Subcutaneous abdominal adipose tissue (tissue), 5 donors: ENCODE measurements at regions not wholly inside any gene's neighbourhood (a gene's known extent, or its start where the extent isn't known, plus 50 kb on each side); places are given as distances from the start of the nearest gene placed in this dataset.

Experiments
- H3K27ac ChIP-seq: one replicate; pipeline ENCODE4 v1.7.0; 2013; ENCODE audit warnings: low read depth, mild to moderate bottlenecking, inconsistent platforms, low read length, moderate library complexity
- H3K27me3 ChIP-seq, 5 donors: one replicate each; pipeline ENCODE4 v1.7.0; 2013; ENCODE audit warnings: low read length in 5 of 5, inconsistent platforms in 1 of 5; ENCODE audit not compliant: control insufficient read depth in 5 of 5, insufficient read depth in 4 of 5
- H3K36me3 ChIP-seq, 5 donors: one replicate each; pipeline ENCODE4 v1.7.0; 2013; ENCODE audit warnings: low read length in 5 of 5; ENCODE audit not compliant: control insufficient read depth in 5 of 5, insufficient read depth in 5 of 5
- H3K4me1 ChIP-seq, 5 donors: one replicate each; pipeline ENCODE4 v1.7.0; 2013; ENCODE audit warnings: low read length in 5 of 5, mild to moderate bottlenecking in 3 of 5, moderate library complexity in 1 of 5; ENCODE audit not compliant: control insufficient read depth in 5 of 5, insufficient read depth in 5 of 5
- H3K4me3 ChIP-seq, 5 donors: one replicate each; pipeline ENCODE4 v1.7.0; 2013; ENCODE audit warnings: low read length in 5 of 5, low read depth in 1 of 5
- H3K9ac ChIP-seq, 5 donors: one replicate each; pipeline ENCODE4 v1.7.0; 2013; ENCODE audit warnings: low read length in 5 of 5, mild to moderate bottlenecking in 4 of 5, moderate library complexity in 3 of 5
- H3K9me3 ChIP-seq, 5 donors: one replicate each; pipeline ENCODE4 v1.7.0; 2013; ENCODE audit warnings: low read length in 5 of 5; ENCODE audit not compliant: control insufficient read depth in 5 of 5
- donor health status: healthy.
- donor health status: healthy.
- donor health status: healthy.
- donor health status: healthy.
- donor health status: healthy.

DNA sequence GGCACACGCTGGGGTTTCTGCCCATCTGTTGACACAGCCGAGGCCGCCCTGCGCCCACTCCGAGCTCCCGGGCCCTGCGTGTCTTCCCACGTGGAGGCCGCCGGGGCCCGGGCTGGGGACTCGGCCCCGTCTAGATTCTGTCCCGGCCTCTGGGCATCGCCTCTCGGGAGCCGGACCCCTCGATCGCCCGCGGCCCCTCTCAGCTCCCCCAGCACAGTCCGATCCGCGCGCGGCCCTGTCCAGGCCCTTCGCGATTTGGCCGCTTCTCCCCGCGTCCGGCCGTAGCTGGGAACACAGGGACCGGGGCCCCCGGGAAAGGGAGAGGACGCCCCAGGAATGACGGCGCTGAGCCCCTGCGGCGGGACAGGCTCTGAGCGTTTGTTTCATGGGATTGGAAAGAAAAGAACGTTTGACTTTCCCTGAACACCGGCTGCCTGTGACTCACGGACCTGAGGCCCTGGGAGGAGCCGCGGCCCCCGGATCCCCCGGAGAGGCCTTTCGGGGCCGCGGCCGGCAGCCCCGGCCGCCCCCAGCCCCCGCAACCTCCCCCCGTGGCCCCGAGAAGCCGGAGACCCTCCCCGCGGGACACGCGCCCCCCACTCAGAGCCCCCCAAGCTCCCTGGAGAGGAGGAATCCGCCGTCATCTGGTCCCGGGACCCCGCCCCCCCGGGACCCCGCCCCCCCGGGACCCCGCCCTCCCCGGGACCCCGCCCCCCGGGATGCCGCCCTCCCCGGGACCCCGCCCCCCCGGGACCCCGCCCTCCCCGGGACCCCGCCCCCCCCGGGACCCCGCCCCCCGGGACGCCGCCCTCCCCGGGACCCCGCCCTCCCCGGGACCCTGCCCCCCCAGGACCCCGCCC, 62.7 kb upstream of the CTDP1 start:
- H3K36me3 ChIP-seq, result no peaks in the 10 kb centered on the region
- peak overlapping the region in 1 of 5 donors; percentile 56 for H3K4me3 ChIP-seq

DNA sequence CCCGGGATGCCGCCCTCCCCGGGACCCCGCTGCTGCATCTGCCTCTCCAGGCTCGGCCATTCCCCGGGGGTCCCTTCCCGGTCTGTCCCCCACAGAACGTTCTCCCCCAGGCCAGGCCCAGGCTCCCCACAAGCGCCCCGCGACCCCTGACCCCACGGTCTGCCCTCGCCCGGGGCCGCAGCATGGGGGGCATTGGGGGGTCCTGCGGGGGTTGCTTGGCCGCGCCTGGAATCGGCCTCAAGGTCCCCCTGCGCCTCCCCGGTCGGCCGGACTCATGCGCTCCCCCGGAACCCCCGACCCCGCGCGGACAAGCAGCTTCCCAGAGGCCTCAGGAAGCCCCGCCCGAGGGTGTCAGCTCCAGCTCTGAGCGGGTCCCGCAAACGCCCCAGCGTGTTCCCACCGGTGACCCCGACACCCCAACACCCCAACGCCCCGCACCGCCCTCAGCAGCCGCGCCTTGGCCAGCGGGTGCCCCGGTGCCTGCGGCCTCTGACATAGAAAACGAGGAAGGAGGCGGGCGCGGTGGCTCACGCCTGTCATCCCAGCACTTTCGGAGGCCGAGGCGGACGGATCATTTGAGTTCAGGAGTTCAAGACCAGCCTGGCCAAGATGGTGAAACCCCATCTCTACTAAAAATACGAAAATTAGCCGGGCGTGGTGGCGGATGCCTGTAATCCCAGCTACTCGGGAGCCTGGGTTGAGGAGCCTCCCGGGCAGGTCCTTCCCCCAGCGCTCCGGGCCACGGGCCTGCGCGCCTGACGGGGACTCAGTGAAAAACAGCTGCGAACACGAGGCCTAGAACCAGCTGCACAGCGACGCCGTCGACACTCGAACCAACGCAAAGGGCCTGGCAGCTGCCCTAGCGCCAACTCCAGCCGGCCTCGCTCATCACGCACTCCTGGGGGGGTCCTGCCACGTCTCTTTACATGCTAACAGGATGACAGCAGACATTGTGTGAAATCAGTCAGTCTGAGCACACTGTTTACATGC, 61.8 kb upstream of the CTDP1 start:
- Histone ChIP-seq H3K27me3 (peaks cover 0 to 9% (median 0%) of the 10 kb centered on the region in 5 donors), H3K9me3 (peaks cover 0 to 8% (median 0%) of the 10 kb centered on the region in 5 donors), H3K4me3 (no peak overlapping the region), H3K36me3 (no peaks in the 10 kb centered on the region), H3K9ac (no peak overlapping the region), H3K4me1 (peaks cover 0 to 9% (median 0%) of the 10 kb centered on the region in 5 donors), H3K27ac (no peak overlapping the region)

More for the DNA sequence above, 62.7 kb upstream of the CTDP1 start:
- Histone ChIP-seq H3K27me3 (peaks cover 0 to 9% (median 0%) of the 10 kb centered on the region in 5 donors), H3K9me3 (peaks cover 0 to 8% (median 0%) of the 10 kb centered on the region in 5 donors), H3K9ac (peak overlapping the region in 1 of 5 donors; percentile 17), H3K4me1 (peaks cover 0 to 9% (median 0%) of the 10 kb centered on the region in 5 donors), H3K27ac (no peak overlapping the region)

DNA sequence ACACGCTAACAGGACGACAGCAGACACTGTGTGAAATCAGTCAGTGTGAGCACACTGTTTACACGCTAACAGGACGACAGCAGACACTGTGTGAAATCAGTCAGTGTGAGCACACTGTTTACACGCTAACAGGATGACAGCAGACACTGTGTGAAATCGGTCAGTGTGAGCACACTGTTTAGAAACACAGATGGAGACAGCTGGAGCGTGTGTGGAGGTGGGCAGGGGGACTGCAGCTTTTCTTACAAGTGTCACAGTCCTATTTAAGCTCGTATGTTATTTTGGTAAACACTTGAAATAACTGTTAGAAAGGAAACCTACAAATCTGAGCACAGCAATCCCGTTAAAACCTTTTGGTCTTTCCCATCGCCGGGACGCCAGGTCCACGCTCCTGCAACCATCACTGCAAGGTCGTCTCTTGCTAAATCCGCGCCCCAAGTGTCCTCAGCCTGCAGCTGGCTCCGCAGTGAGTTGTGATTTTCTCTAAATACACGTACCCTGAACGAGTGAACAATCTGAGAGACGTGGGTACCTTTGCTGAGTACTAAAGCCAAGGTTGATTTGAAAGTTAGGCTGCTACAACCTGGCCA, 58.9 kb upstream of the CTDP1 start:
- Histone ChIP-seq H3K27me3 (peaks cover 0 to 17% (median 0%) of the 10 kb centered on the region in 5 donors), H3K9me3 (peaks cover 0 to 8% (median 0%) of the 10 kb centered on the region in 5 donors), H3K4me3 (no peak overlapping the region), H3K4me1 (peaks cover 8 to 26% (median 13%) of the 10 kb centered on the region in 5 donors), H3K27ac (no peak overlapping the region), H3K9ac (peak overlapping the region in 1 of 5 donors; percentile 2), H3K36me3 (no peaks in the 10 kb centered on the region)

DNA sequence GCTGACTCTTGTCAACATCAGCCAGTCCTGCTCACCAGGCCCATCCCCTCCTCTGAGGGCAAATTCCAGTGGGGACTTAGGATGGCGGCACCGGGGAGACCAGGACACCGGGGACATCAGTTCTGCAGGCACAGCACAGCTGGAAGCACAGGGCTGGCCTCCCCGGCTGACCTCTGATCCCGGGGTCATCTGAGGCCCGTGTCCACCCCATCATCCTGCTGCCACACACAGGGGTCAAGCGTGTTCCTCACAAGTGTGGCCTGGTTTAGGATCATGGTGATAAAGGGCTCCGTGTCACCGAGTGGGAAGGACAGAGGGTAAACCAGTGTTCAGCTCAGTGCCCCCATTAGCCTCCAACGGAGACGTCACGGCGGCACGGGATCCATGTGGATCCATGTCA, 58.1 kb upstream of the CTDP1 start:
- no peak overlapping the region for H3K9ac ChIP-seq
- H3K4me1 ChIP-seq, result peaks cover 10 to 33% (median 16%) of the 10 kb centered on the region in 5 donors
- no peaks in the 10 kb centered on the region for H3K36me3 ChIP-seq
- no peak overlapping the region for H3K27ac ChIP-seq
- H3K4me3 ChIP-seq, result no peak overlapping the region
- H3K27me3 ChIP-seq, result peaks cover 0 to 21% (median 7%) of the 10 kb centered on the region in 5 donors
- H3K9me3 ChIP-seq, result peaks cover 0 to 8% (median 0%) of the 10 kb centered on the region in 5 donors

DNA sequence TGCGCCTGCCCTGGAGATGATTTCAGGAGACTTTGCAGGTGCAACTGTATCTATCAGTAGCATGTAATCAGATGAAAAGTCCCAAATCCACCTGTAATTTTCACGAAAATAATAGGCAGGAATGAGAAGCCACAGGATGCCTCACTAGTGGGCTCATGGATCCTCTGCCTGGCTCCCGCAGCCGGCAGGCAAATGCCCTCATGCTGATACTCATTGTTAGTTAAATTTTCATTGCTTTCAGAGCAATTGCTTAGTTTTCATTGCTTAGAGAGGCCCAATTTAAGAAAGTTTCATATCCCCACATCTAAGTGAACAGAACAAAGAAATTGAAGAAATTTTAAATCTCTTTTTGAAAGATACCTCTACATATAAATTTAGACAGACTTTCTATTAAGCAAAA, 57.6 kb upstream of the CTDP1 start:
- no peak overlapping the region for H3K4me3 ChIP-seq
- H3K9ac ChIP-seq, result no peak overlapping the region
- no peak overlapping the region for H3K27ac ChIP-seq
- H3K9me3 ChIP-seq, result peaks cover 0 to 8% (median 0%) of the 10 kb centered on the region in 5 donors
- H3K4me1 ChIP-seq, result peaks cover 11 to 34% (median 16%) of the 10 kb centered on the region in 5 donors
- H3K36me3 ChIP-seq, result no peaks in the 10 kb centered on the region
- peaks cover 2 to 26% (median 9%) of the 10 kb centered on the region in 5 donors for H3K27me3 ChIP-seq

DNA sequence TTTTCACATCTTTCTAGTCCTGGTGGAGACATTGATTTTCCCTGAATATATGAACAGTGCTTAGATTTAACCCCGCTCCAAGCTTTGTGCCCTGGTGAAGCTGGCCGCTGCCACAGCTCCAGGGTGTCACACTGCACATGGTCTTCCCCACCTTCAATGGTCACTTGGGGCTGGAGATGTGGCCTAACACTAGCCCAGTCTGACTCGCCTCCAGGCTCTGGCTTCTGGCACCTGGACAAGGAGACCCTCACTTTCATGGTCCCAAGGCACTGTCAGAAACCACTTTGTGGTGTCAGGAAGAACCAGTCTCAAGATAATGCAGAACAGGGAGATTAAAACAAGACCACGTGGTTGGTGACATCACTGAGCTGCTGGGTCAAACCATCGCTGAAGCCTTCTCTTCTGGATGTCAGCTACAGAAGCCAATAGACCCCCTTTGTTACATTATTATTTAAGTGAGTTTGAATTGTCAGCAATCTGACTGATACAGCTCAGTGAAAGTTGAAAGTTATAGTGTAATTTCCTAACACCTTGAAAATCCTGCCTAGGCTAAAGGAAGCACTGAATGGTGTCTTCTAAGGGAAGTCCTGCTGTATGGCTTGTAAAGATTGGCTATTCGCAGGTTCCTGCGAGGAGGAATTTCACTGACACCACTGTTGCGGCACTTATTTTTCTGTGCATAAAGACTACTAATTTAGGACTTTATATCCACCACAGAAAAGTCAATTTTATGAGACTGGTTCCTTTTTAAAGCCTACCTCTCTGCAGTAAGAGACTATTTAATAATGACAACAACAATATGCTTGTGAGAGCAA, 55.0 kb upstream of the CTDP1 start:
- Histone ChIP-seq H3K27ac (no peak overlapping the region), H3K36me3 (no peaks in the 10 kb centered on the region), H3K27me3 (peaks cover 4 to 30% (median 22%) of the 10 kb centered on the region in 5 donors), H3K4me3 (no peak overlapping the region), H3K4me1 (peaks cover 11 to 40% (median 16%) of the 10 kb centered on the region in 5 donors), H3K9ac (no peak overlapping the region), H3K9me3 (peaks cover 0 to 8% (median 0%) of the 10 kb centered on the region in 5 donors)

DNA sequence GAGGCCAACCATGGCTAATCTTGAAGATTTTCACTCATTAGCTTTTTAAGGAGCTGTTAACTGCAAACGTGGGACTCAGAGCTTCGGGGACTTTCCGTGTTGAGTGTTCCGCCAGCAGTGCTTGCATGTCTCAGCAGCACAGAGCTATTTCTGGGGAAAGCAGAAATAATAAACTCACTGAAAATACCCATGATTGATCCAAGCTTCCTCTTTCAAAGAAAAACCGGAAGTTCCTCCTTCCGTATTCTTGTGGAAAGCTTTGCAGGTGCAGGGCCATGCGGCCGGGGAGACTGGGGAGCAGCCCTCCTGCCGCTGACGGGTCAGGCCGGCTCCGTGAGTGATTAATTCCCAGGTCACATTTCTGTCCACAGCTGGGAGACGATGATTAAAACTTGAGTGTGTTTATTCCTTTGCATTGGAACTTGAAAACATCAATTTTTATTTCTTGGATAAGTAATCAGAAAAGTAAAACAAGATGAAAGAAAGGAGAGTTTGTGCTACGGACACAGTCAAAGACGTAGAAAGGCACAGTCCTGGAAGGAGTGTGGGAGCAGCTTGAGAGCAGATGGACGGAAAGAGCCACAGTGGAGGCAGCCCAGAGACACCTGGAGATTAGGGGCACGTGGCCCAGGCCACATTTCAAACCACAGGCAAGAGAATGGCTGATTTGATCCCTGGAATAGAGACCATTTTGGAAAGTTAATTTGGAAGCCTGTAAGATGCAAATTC, 54.2 kb upstream of the CTDP1 start:
- peaks cover 5 to 40% (median 16%) of the 10 kb centered on the region in 5 donors for H3K4me1 ChIP-seq
- no peak overlapping the region for H3K27ac ChIP-seq
- no peak overlapping the region for H3K4me3 ChIP-seq
- no peak overlapping the region for H3K9ac ChIP-seq
- H3K36me3 ChIP-seq, result no peaks in the 10 kb centered on the region
- H3K27me3 ChIP-seq, result peaks cover 4 to 27% (median 22%) of the 10 kb centered on the region in 5 donors
- peaks cover 0 to 1% (median 0%) of the 10 kb centered on the region in 5 donors for H3K9me3 ChIP-seq

DNA sequence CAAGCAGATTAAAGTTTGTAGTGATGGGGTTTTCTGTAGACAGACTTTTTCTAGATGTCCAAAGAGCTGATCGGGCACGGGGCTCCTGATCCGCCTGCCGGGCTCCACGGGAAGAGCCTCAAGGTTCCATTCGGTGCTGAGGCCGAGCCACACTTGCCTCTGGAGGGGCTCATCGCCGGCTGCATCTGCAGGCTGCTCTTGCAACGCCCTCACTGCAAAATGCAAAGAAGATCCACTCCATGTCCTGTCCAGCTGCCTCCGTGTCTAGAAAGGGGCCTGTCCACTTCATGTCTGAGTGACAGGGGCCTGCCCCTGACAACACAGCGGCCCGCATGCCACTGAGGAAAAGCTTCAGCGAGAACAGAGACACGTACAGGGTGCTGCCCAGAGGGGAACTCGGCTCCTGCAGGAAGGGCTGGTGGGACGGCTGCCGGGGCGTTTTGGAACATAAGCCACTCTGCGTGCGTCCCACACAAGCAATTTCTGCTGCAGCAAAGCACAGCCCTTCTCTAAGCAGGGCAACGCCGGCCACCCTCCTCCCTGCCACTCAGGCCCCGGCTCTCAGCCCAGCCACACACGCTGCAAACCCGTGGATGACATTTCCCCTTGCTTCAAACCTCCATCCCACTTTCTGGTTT, 53.6 kb upstream of the CTDP1 start:
- Histone ChIP-seq H3K9ac (no peak overlapping the region), H3K4me3 (no peak overlapping the region), H3K9me3 (no peaks in the 10 kb centered on the region), H3K4me1 (peaks cover 2 to 40% (median 16%) of the 10 kb centered on the region in 5 donors), H3K27ac (no peak overlapping the region), H3K27me3 (peaks cover 4 to 27% (median 22%) of the 10 kb centered on the region in 5 donors), H3K36me3 (no peaks in the 10 kb centered on the region)
